Astrocyte (in vitro differentiated cells and primary cell): ENCODE measurements at regions not wholly inside any gene's neighbourhood (a gene's known extent, or its start where the extent isn't known, plus 50 kb on each side); places are given as distances from the start of the nearest gene placed in this dataset.

Experiments
- DNase-seq: peaks from one replicate; pipeline ENCODE4 v3.0.0-alpha.2; 2010; ENCODE audit warnings: low read depth
- FAIRE-seq: peaks from 2 replicates; lab custom pipeline; 2011; peaks lifted over from hg19 to GRCh38; lab: Jason Lieb, UNC
- H2AFZ ChIP-seq: 2 replicates; pipeline ENCODE4 v1.6.0; 2012; ENCODE audit warnings: low read depth, low read length, inconsistent platforms
- H3K27ac ChIP-seq: 2 replicates; pipeline ENCODE4 v1.5.1; 2011; ENCODE audit warnings: low read depth, low read length, inconsistent platforms
- H3K27me3 ChIP-seq: 2 replicates; pipeline ENCODE4 v1.6.0; 2011; ENCODE audit warnings: low read length, inconsistent platforms; ENCODE audit not compliant: insufficient read depth
- H3K36me3 ChIP-seq: 2 replicates; pipeline ENCODE4 v1.5.1; 2011; ENCODE audit warnings: low read length, inconsistent platforms; ENCODE audit not compliant: insufficient read depth
- H3K4me1 ChIP-seq: 2 replicates; pipeline ENCODE4 v1.5.1; 2011; ENCODE audit warnings: low read length, inconsistent platforms; ENCODE audit not compliant: insufficient read depth
- H3K4me2 ChIP-seq: 2 replicates; pipeline ENCODE4 v1.6.0; 2012; ENCODE audit warnings: low read length, inconsistent platforms
- H3K4me3 ChIP-seq: 2 replicates; pipeline ENCODE4 v1.5.1; 2011; ENCODE audit warnings: low read depth, mild to moderate bottlenecking, low read length, inconsistent platforms; ENCODE audit not compliant: insufficient read depth
- H3K79me2 ChIP-seq: 2 replicates; pipeline ENCODE4 v1.6.0; 2012; ENCODE audit warnings: mild to moderate bottlenecking, low read length, inconsistent platforms; ENCODE audit not compliant: insufficient read depth
- H3K9ac ChIP-seq: 2 replicates; pipeline ENCODE4 v1.6.0; 2012; ENCODE audit warnings: mild to moderate bottlenecking, low read length, inconsistent platforms
- H3K9me3 ChIP-seq: 2 replicates; pipeline ENCODE4 v1.5.1; 2012; ENCODE audit warnings: low read depth, mild to moderate bottlenecking, low read length, inconsistent platforms; ENCODE audit not compliant: insufficient read depth
- H4K20me1 ChIP-seq: 2 replicates; pipeline ENCODE4 v1.6.0; 2012; ENCODE audit warnings: low read length, inconsistent platforms; ENCODE audit not compliant: insufficient read depth
- H3K27ac Mint-ChIP-seq: one replicate; pipeline ENCODE4 v1.8.0; 2021; ENCODE audit warnings: mild to moderate bottlenecking, mixed read lengths; ENCODE audit not compliant: unreplicated experiment
- H3K27me3 Mint-ChIP-seq: one replicate; pipeline ENCODE4 v1.8.0; 2021; ENCODE audit warnings: low read depth, mixed read lengths; ENCODE audit not compliant: unreplicated experiment
- H3K36me3 Mint-ChIP-seq: one replicate; pipeline ENCODE4 v1.8.0; 2021; ENCODE audit warnings: low read depth, mixed read lengths; ENCODE audit not compliant: unreplicated experiment
- H3K4me1 Mint-ChIP-seq: one replicate; pipeline ENCODE4 v1.8.0; 2021; ENCODE audit warnings: low read depth, mixed read lengths; ENCODE audit not compliant: unreplicated experiment
- H3K4me3 Mint-ChIP-seq: one replicate; pipeline ENCODE4 v1.8.0; 2021; ENCODE audit warnings: mild to moderate bottlenecking, moderate library complexity, mixed read lengths; ENCODE audit not compliant: unreplicated experiment
- H3K9me3 Mint-ChIP-seq: one replicate; pipeline ENCODE4 v1.8.0; 2021; ENCODE audit warnings: mild to moderate bottlenecking, mixed read lengths; ENCODE audit not compliant: unreplicated experiment
- EZH2 ChIP-seq: IDR thresholded peaks from 2 replicates; pipeline ENCODE4 v1.6.1; 2012; ENCODE audit warnings: mild to moderate bottlenecking, low read length, inconsistent platforms; ENCODE audit not compliant: insufficient read depth
- TF ChIP-seq, protein P1 (sequence below): IDR thresholded peaks from 2 replicates; pipeline ENCODE4 v1.5.1; 2011; ENCODE audit warnings: low read depth, mild to moderate bottlenecking, inconsistent platforms, low read length, moderate library complexity; ENCODE audit not compliant: insufficient read depth

DNA sequence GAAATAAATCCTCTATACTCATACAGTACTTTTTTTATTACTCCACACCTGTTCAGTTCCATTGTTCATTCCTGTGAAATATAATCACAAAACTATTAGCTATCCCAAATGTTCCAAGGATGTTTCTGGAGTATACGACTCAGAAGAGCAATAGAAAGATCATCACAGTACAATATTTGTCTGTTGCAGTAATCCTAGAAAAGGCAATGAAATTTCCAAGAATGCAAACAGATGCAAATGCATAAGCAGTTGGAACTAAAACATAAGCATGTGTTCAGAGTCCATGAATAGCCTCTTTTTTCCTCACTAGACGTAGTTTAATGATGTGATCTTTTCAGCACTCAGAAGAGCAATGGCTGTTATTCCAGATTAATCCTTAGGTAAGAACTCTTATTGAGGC lies 55.2 kb downstream of the RTL3 start:
- Mint-ChIP-seq H3K9me3 (no peaks in the 10 kb centered on the region), H3K27ac (no peak overlapping the region), H3K4me3 (no peak overlapping the region), H3K36me3 (no peaks in the 10 kb centered on the region), H3K4me1 (no peaks in the 10 kb centered on the region), H3K27me3 (no peaks in the 10 kb centered on the region)
- Histone ChIP-seq H3K9me3 (no peaks in the 10 kb centered on the region), H3K4me1 (no peaks in the 10 kb centered on the region), H3K4me3 (no peak overlapping the region), H3K4me2 (no peak overlapping the region), H3K9ac (no peak overlapping the region), H3K27ac (no peak overlapping the region), H4K20me1 (no peaks in the 10 kb centered on the region), H3K36me3 (no peaks in the 10 kb centered on the region), H2AFZ (no peak overlapping the region), H3K79me2 (no peaks in the 10 kb centered on the region), H3K27me3 (no peaks in the 10 kb centered on the region)
- TF ChIP-seq, protein P1, sequence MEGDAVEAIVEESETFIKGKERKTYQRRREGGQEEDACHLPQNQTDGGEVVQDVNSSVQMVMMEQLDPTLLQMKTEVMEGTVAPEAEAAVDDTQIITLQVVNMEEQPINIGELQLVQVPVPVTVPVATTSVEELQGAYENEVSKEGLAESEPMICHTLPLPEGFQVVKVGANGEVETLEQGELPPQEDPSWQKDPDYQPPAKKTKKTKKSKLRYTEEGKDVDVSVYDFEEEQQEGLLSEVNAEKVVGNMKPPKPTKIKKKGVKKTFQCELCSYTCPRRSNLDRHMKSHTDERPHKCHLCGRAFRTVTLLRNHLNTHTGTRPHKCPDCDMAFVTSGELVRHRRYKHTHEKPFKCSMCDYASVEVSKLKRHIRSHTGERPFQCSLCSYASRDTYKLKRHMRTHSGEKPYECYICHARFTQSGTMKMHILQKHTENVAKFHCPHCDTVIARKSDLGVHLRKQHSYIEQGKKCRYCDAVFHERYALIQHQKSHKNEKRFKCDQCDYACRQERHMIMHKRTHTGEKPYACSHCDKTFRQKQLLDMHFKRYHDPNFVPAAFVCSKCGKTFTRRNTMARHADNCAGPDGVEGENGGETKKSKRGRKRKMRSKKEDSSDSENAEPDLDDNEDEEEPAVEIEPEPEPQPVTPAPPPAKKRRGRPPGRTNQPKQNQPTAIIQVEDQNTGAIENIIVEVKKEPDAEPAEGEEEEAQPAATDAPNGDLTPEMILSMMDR = no peak
- TF ChIP-seq EZH2 = no peak
- DNase-seq (no peak), FAIRE-seq (peak; percentile 85)

GRCh38 chrX:78595901-78596502 lies 63.1 kb downstream of the RTL3 start:
- no peaks in the 10 kb centered on the region for H3K27me3 Mint-ChIP-seq
- no peak overlapping the region for H3K9ac ChIP-seq
- no peaks in the 10 kb centered on the region for H3K36me3 ChIP-seq
- no peak overlapping the region for H3K4me3 ChIP-seq
- no peak overlapping the region for H3K27ac Mint-ChIP-seq
- no peaks in the 10 kb centered on the region for H4K20me1 ChIP-seq
- no peaks in the 10 kb centered on the region for H3K79me2 ChIP-seq
- no peaks in the 10 kb centered on the region for H3K27me3 ChIP-seq
- no peak for DNase-seq
- no peaks in the 10 kb centered on the region for H3K9me3 ChIP-seq
- no peak overlapping the region for H3K4me3 Mint-ChIP-seq
- H3K36me3 Mint-ChIP-seq = no peaks in the 10 kb centered on the region
- no peaks in the 10 kb centered on the region for H3K4me1 ChIP-seq
- no peaks in the 10 kb centered on the region for H3K9me3 Mint-ChIP-seq
- no peak for TF ChIP-seq EZH2
- TF ChIP-seq, protein P1 = peak; percentile 8
- FAIRE-seq = peak; percentile 93
- no peak overlapping the region for H3K27ac ChIP-seq
- H3K4me2 ChIP-seq = no peak overlapping the region
- H2AFZ ChIP-seq = no peak overlapping the region
- H3K4me1 Mint-ChIP-seq = no peaks in the 10 kb centered on the region

DNA sequence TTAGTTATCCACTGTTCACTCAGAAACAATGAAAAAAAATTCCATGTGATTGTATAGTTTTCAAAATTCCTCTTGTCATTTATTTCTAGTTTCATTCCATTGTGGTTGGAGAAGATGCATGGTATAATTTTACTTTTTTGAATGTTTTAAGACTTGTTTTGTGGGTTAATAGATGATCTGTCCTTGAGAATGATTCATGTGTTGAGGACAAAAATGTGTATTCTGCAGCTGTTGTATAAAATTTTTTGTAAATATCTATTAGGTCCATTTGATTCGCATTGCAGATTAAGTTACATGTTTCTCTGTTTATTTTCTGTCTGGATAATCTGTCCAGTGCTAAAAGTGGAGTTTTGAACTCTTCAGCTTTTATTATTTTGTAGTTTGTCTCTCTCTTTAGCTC lies 65.4 kb downstream of the RTL3 start:
- Mint-ChIP-seq H3K27ac (no peak overlapping the region), H3K27me3 (no peaks in the 10 kb centered on the region), H3K4me3 (no peak overlapping the region), H3K4me1 (no peaks in the 10 kb centered on the region), H3K9me3 (no peaks in the 10 kb centered on the region), H3K36me3 (no peaks in the 10 kb centered on the region)
- H3K36me3 ChIP-seq = no peaks in the 10 kb centered on the region
- no peak for DNase-seq
- H3K27me3 ChIP-seq = no peaks in the 10 kb centered on the region
- H3K4me1 ChIP-seq = no peaks in the 10 kb centered on the region
- no peak overlapping the region for H3K9ac ChIP-seq
- FAIRE-seq = peak; percentile 82
- H3K27ac ChIP-seq = no peak overlapping the region
- no peak overlapping the region for H3K4me3 ChIP-seq
- TF ChIP-seq, protein P1 = no peak
- no peak for TF ChIP-seq EZH2
- H3K9me3 ChIP-seq = no peaks in the 10 kb centered on the region
- H2AFZ ChIP-seq = no peak overlapping the region
- H3K79me2 ChIP-seq = no peaks in the 10 kb centered on the region
- no peaks in the 10 kb centered on the region for H4K20me1 ChIP-seq
- H3K4me2 ChIP-seq = no peak overlapping the region
